IMR-90 (cell line): ENCODE measurements at regions not wholly inside any gene's neighbourhood (a gene's known extent, or its start where the extent isn't known, plus 50 kb on each side); places are given as distances from the start of the nearest gene placed in this dataset.

Source experiments
- ATAC-seq: fragments of 200-7000 bp; cut with Tn5 transposase; 2 replicates; pipeline ENCODE4 v1.9.1; 2020; ENCODE audit warnings: low read depth, mild to moderate bottlenecking, moderate library complexity
- BruUV-seq: library from RNA; stranded (reverse); fragments of 400-500 nt; replicated peaks from 2 replicates; lab custom pipeline; 2021; lab: Mats Ljungman, UMichigan
- CTCF ChIA-PET: fragments of 300-600 bp; formaldehyde crosslinking; extraction: SDS; loops from one replicate; lab custom pipeline; 2021; ENCODE audit warnings: antibody characterized with exemption; lab: Yijun Ruan, JAX
- POLR2A ChIA-PET: fragments of 300-600 bp; sonication (Branson Sonifier 250); formaldehyde crosslinking; loops from one replicate; lab custom pipeline; 2022; ENCODE audit warnings: antibody characterized with exemption; ENCODE audit not compliant: unreplicated experiment; lab: Charles Lee
- DNase-seq: peaks from one replicate; pipeline ENCODE4 v3.0.0; 2013
- H2AFZ ChIP-seq: replicated peaks from 2 replicates; pipeline ENCODE3; 2013; ENCODE audit warnings: low read length, mild to moderate bottlenecking; ENCODE audit not compliant: poor library complexity
- H2AK5ac ChIP-seq: 2 replicates; pipeline ENCODE4 v1.6.1; 2013; ENCODE audit warnings: low read depth, low read length, inconsistent platforms
- H2AK9ac ChIP-seq: replicated peaks from 2 replicates; pipeline ENCODE3; 2013; ENCODE audit warnings: mild to moderate bottlenecking, low read depth, low read length, moderate library complexity; ENCODE audit not compliant: poor library complexity
- H2BK120ac ChIP-seq: 2 replicates; pipeline ENCODE4 v1.6.1; 2013; ENCODE audit warnings: low read depth, low read length, inconsistent platforms
- H2BK15ac ChIP-seq: 3 replicates; pipeline ENCODE4 v1.6.1; 2013; ENCODE audit warnings: low read depth, low read length, inconsistent platforms
- H2BK20ac ChIP-seq: 2 replicates; pipeline ENCODE4 v1.6.1; 2013; ENCODE audit warnings: low read depth, mild to moderate bottlenecking, inconsistent platforms, low read length, moderate library complexity
- H2BK5ac ChIP-seq: 2 replicates; pipeline ENCODE4 v1.6.1; 2013; ENCODE audit warnings: mild to moderate bottlenecking, low read depth, low read length, inconsistent platforms; ENCODE audit not compliant: poor library complexity, severe bottlenecking
- H3K14ac ChIP-seq: replicated peaks from 2 replicates; pipeline ENCODE4 v1.6.1; 2013; ENCODE audit warnings: low read depth, low read length, inconsistent platforms
- H3K18ac ChIP-seq: 2 replicates; pipeline ENCODE4 v1.6.1; 2013; ENCODE audit warnings: low read depth, low read length, control low read depth
- H3K23ac ChIP-seq: 2 replicates; pipeline ENCODE4 v1.6.1; 2013; ENCODE audit warnings: low read depth, low read length, inconsistent platforms
- H3K27ac ChIP-seq: 2 replicates; pipeline ENCODE4 v1.5.1; 2013; ENCODE audit warnings: mild to moderate bottlenecking, control low read depth, low read length; ENCODE audit not compliant: insufficient read depth
- H3K27me3 ChIP-seq: 2 replicates; pipeline ENCODE4 v1.6.1; 2013; ENCODE audit warnings: low read length; ENCODE audit not compliant: control insufficient read depth, insufficient read depth
- H3K36me3 ChIP-seq: 2 replicates; pipeline ENCODE4 v1.6.1; 2013; ENCODE audit warnings: low read length, mixed read lengths; ENCODE audit not compliant: control insufficient read depth, insufficient read depth
- H3K4ac ChIP-seq: 2 replicates; pipeline ENCODE4 v1.6.1; 2013; ENCODE audit warnings: low read depth, low read length, inconsistent platforms
- H3K4me1 ChIP-seq: 2 replicates; pipeline ENCODE4 v1.6.1; 2013; ENCODE audit warnings: low read length, mixed read lengths; ENCODE audit not compliant: control insufficient read depth, insufficient read depth
- H3K4me2 ChIP-seq: 2 replicates; pipeline ENCODE4 v1.6.1; 2013; ENCODE audit warnings: low read depth, mild to moderate bottlenecking, control low read depth, low read length, moderate library complexity
- H3K4me3 ChIP-seq: 2 replicates; pipeline ENCODE4 v1.5.1; 2013; ENCODE audit warnings: low read depth, mild to moderate bottlenecking, control low read depth, low read length, moderate library complexity; ENCODE audit not compliant: insufficient read depth
- H3K56ac ChIP-seq: 2 replicates; pipeline ENCODE4 v1.6.1; 2013; ENCODE audit warnings: low read length, inconsistent platforms; ENCODE audit not compliant: insufficient read depth; ENCODE audit errors: extremely low read depth
- H3K79me1 ChIP-seq, 2 experiments: 2 replicates each; pipeline ENCODE4 v1.6.1; 2013; ENCODE audit warnings: low read length in 2 of 2, inconsistent platforms in 1 of 2, low read depth in 1 of 2
- H3K9ac ChIP-seq: 2 replicates; pipeline ENCODE4 v1.6.1; 2013; ENCODE audit warnings: low read depth, low read length, control low read depth
- H3K9me1 ChIP-seq: 2 replicates; pipeline ENCODE4 v1.6.1; 2013; ENCODE audit warnings: low read length, inconsistent platforms; ENCODE audit not compliant: insufficient read depth
- H3K9me3 ChIP-seq: 2 replicates; pipeline ENCODE4 v1.6.1; 2013; ENCODE audit warnings: low read length; ENCODE audit not compliant: control insufficient read depth, insufficient read depth
- H4K20me1 ChIP-seq: 2 replicates; pipeline ENCODE4 v1.6.1; 2013; ENCODE audit warnings: low read length, inconsistent platforms; ENCODE audit not compliant: insufficient read depth
- H4K5ac ChIP-seq: 2 replicates; pipeline ENCODE4 v1.6.1; 2013; ENCODE audit warnings: mild to moderate bottlenecking, low read depth, low read length, control low read depth
- H4K8ac ChIP-seq, 2 experiments: 2 replicates each; pipeline ENCODE4 v1.6.1; 2013; ENCODE audit warnings: low read depth in 2 of 2, low read length in 2 of 2, control low read depth in 1 of 2, inconsistent platforms in 1 of 2
- H4K91ac ChIP-seq: 2 replicates; pipeline ENCODE4 v1.6.1; 2013; ENCODE audit warnings: low read depth, low read length, inconsistent platforms; ENCODE audit not compliant: insufficient read depth
- CEBPB ChIP-seq: IDR thresholded peaks from 2 replicates; pipeline ENCODE4 v1.6.1; 2012; ENCODE audit warnings: low read depth, low read length, improper control_type of control experiment
- CHD1 ChIP-seq: IDR thresholded peaks from 2 replicates; pipeline ENCODE4 v1.6.1; 2012; ENCODE audit warnings: low read depth, low read length, improper control_type of control experiment
- CTCF ChIP-seq: conservative IDR thresholded peaks from 2 replicates; pipeline ENCODE4 v1.5.1; 2012; ENCODE audit warnings: mild to moderate bottlenecking, low read depth, low read length, improper control_type of control experiment
- ELK1 ChIP-seq: fragments of 150-350 bp; IDR thresholded peaks from 2 replicates; pipeline ENCODE4 v1.6.1; 2016; ENCODE audit warnings: low read depth, mild to moderate bottlenecking, low read length, moderate library complexity, borderline replicate concordance
- MAFK ChIP-seq: IDR thresholded peaks from 2 replicates; pipeline ENCODE4 v1.6.1; 2012; ENCODE audit warnings: low read depth, low read length, improper control_type of control experiment
- POLR2A ChIP-seq: IDR thresholded peaks from 2 replicates; pipeline ENCODE4 v1.6.1; 2012; ENCODE audit warnings: mild to moderate bottlenecking, low read depth, low read length
- RAD21 ChIP-seq: IDR thresholded peaks from 2 replicates; pipeline ENCODE4 v1.6.1; 2012; ENCODE audit warnings: low read length, improper control_type of control experiment
- RCOR1 ChIP-seq: IDR thresholded peaks from 2 replicates; pipeline ENCODE4 v1.6.1; 2012; ENCODE audit warnings: mild to moderate bottlenecking, low read length, improper control_type of control experiment; ENCODE audit not compliant: insufficient replicate concordance
- RFX5 ChIP-seq: IDR thresholded peaks from 2 replicates; pipeline ENCODE4 v1.8.0; 2012; ENCODE audit warnings: low read depth, mild to moderate bottlenecking, low read length, moderate library complexity
- SMC3 ChIP-seq: fragments of 150-350 bp; IDR thresholded peaks from 2 replicates; pipeline ENCODE4 v1.6.1; 2016; ENCODE audit warnings: low read depth, mild to moderate bottlenecking, antibody characterized with exemption, low read length, moderate library complexity
- USF2 ChIP-seq: fragments of 150-350 bp; IDR thresholded peaks from 2 replicates; pipeline ENCODE4 v1.6.1; 2017; ENCODE audit warnings: mild to moderate bottlenecking, antibody characterized with exemption, low read length, low read depth
- WGBS, 2 experiments: methylation state at CpG; one replicate each; pipeline versions ENCODE4 v1.1.5 to v1.1.7; 2013; ENCODE audit warnings: missing lambda C conversion rate in 2 of 2; ENCODE audit not compliant: insufficient read length in 1 of 2; ENCODE audit errors: extremely low coverage in 2 of 2; 5-methylcytosine and 5-hydroxymethylcytosine counted together
- dilution Hi-C: fragments of 300-500 bp; cut with HindIII; formaldehyde crosslinking; loops from one replicate; pipeline ENCODE4 v1.14.3; 2018; ENCODE audit warnings: low sequenced_read_pairs; ENCODE audit not compliant: unreplicated experiment
- in situ Hi-C: fragments of 300-500 bp; cut with MboI; formaldehyde crosslinking; loops from 3 replicates; pipeline ENCODE4 v1.14.3; 2019; ENCODE audit warnings: low sequenced_read_pairs, inconsistent platforms, mixed read lengths
- intact Hi-C: fragments of 100-400 bp; cut with micrococcal nuclease; formaldehyde crosslinking; loops from 2 replicates; pipeline ENCODE4 v1.10.0; 2022

GRCh38 chr2:150135223-150135883 is 352.1 kb downstream of the RND3 start (continued):
- no peak for TF ChIP-seq USF2

- intact Hi-C loops (loop anchor here (10.0 kb wide), 1 partner anchor 330 kb away; no protein-coding TSS in a partner anchor), dilution Hi-C loops (no loop called here), in situ Hi-C loops (loop anchor here (25.0 kb wide), 2 partner anchors 328 to 1103 kb away; no protein-coding TSS in a partner anchor)
- H4K20me1 ChIP-seq: no peaks in the 10 kb centered on the region
- H2AK5ac ChIP-seq: peak overlapping the region; percentile 37; the same call in 1 of the 2 replicates
- H3K27ac ChIP-seq: no peak overlapping the region
- no peak overlapping the region for H4K8ac ChIP-seq
- peak overlapping the region; percentile 78; the same call in 1 of the 2 replicates for H3K18ac ChIP-seq
- 0 out of 2 replicates have a peak overlapping the region, but pooled peaks have one; percentile 38 for H3K14ac ChIP-seq
- no peak overlapping the region; the same call in 1 of the 2 replicates for H3K4me2 ChIP-seq
- H2BK120ac ChIP-seq: peak overlapping the region; percentile 11
- H4K5ac ChIP-seq: peak overlapping the region; percentile 64; the same call in 1 of the 2 replicates
- H3K23ac ChIP-seq: no peak overlapping the region
- peaks cover 4% of the 10 kb centered on the region for H3K9me1 ChIP-seq
- no peaks in the 10 kb centered on the region for H3K79me1 ChIP-seq
- ChIA-PET POLR2A (no interaction called here), CTCF (no interaction called here)
- H2BK15ac ChIP-seq: peak overlapping the region; percentile 37; the same call in 1 of the 3 replicates
- H3K4me3 ChIP-seq: no peak overlapping the region
- no CpG with 5 or more reads among the region's 6 CpGs for WGBS, 2 experiments
- H2BK5ac ChIP-seq: no peak overlapping the region
- H2BK20ac ChIP-seq: peak overlapping the region; percentile 40
- no peaks in the 10 kb centered on the region for H3K36me3 ChIP-seq
- peaks cover 5% of the 10 kb centered on the region for H3K4me1 ChIP-seq
- peak overlapping the region; percentile 17; the same call in 1 of the 2 replicates for H3K4ac ChIP-seq
- H2AK9ac ChIP-seq: no peak overlapping the region
- peak overlapping the region; percentile 21; the same call in 1 of the 2 replicates for H4K91ac ChIP-seq
- H3K56ac ChIP-seq: no peak overlapping the region
- no TSS peak for BruUV-seq
- no peaks in the 10 kb centered on the region for H3K9me3 ChIP-seq
- no peak overlapping the region for H2AFZ ChIP-seq
- no peaks in the 10 kb centered on the region for H3K27me3 ChIP-seq
- ATAC-seq (peak; percentile 69), DNase-seq (peak; percentile 51)
- H3K9ac ChIP-seq: no peak overlapping the region
- TF ChIP-seq MAFK (no peak), POLR2A (no peak), RCOR1 (no peak), CHD1 (no peak), CEBPB (no peak), RFX5 (no peak), SMC3 (no peak), RAD21 (no peak), ELK1 (no peak), CTCF (no peak)
Observed at GRCh38 chr2:150134223-150134857, 353.1 kb downstream of the RND3 start.
